ENCODE measurements at regions not wholly inside any gene's neighbourhood (a gene's known extent, or its start where the extent isn't known, plus 50 kb on each side); places are given as distances from the start of the nearest gene placed in this dataset.

DNA sequence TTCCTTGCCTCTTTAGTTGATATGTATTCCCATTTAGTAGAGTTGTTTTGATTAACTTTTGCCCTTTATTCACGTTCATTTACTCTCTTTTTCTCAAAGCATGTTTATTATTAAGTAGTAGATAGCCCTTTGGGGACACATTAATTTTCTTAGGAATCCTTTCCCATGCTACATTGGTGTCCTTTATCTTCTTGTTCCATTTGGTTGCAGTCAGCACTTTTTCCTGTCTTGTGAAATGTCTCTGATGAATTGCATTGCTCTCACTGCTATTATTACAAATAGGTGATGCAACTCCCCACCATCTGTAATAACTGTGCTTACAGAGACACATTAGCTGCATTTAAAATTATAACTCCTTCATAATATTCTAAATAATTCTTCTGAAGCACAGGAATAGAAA lies 428.5 kb upstream of the CNTNAP5 start:
- TF ChIP-seq, protein P1, sequence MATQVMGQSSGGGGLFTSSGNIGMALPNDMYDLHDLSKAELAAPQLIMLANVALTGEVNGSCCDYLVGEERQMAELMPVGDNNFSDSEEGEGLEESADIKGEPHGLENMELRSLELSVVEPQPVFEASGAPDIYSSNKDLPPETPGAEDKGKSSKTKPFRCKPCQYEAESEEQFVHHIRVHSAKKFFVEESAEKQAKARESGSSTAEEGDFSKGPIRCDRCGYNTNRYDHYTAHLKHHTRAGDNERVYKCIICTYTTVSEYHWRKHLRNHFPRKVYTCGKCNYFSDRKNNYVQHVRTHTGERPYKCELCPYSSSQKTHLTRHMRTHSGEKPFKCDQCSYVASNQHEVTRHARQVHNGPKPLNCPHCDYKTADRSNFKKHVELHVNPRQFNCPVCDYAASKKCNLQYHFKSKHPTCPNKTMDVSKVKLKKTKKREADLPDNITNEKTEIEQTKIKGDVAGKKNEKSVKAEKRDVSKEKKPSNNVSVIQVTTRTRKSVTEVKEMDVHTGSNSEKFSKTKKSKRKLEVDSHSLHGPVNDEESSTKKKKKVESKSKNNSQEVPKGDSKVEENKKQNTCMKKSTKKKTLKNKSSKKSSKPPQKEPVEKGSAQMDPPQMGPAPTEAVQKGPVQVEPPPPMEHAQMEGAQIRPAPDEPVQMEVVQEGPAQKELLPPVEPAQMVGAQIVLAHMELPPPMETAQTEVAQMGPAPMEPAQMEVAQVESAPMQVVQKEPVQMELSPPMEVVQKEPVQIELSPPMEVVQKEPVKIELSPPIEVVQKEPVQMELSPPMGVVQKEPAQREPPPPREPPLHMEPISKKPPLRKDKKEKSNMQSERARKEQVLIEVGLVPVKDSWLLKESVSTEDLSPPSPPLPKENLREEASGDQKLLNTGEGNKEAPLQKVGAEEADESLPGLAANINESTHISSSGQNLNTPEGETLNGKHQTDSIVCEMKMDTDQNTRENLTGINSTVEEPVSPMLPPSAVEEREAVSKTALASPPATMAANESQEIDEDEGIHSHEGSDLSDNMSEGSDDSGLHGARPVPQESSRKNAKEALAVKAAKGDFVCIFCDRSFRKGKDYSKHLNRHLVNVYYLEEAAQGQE (IDR thresholded peaks at IDR 0.05; ENCODE audit: insufficient read depth in 1 of 2, low read depth in 2 of 2, low read length in 2 of 2), result no peak
- no peak for TF ChIP-seq SIN3A (IDR thresholded peaks at IDR 0.05; ENCODE audit: borderline replicate concordance, insufficient read depth, low read length)
